GM12864 (cell line): ENCODE measurements at regions not wholly inside any gene's neighbourhood (a gene's known extent, or its start where the extent isn't known, plus 50 kb on each side); places are given as distances from the start of the nearest gene placed in this dataset.

ENCODE experiments used
- DNase-seq: peaks from one replicate; pipeline ENCODE4 v3.0.0-alpha.2; 2011; ENCODE audit warnings: low read depth
- H3K4me3 ChIP-seq: 2 replicates; pipeline ENCODE4 v1.5.1; 2011; ENCODE audit warnings: mild to moderate bottlenecking, low read depth, low read length, control low read depth
- CTCF ChIP-seq: IDR thresholded peaks from 2 replicates; pipeline ENCODE4 v1.5.1; 2011; ENCODE audit warnings: low read depth, mild to moderate bottlenecking, moderate library complexity, low read length, control low read depth, inconsistent platforms; ENCODE audit errors: missing control alignments

- no peak for TF ChIP-seq CTCF
- no peak for DNase-seq
These were observed 101.7 kb upstream of the KIT start for GRCh38 chr4:54556051-54556450.

DNA sequence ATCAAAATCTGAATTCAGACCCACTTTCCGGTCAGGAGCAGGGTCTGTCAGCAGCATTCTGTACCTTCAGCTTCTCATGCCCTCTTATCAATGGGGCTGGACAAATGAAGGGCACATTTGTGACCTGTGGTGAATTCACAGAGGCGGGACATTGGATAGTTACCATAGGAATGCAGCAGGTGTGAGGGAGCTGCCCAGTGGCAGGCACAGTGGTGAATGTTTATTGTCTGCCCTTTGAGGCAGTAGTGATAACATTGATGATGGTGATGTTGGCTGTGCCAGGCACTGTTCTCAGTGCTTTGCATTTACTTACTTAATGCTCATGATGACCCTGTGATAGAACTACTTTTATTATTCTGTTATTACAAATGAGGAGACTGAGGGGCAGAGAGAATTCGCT lies 101.2 kb upstream of the KIT start:
- H3K4me3 ChIP-seq, result no peak overlapping the region
- TF ChIP-seq CTCF, result no peak
- DNase-seq, result no peak

More at GRCh38 chr4:54556051-54556450, 101.7 kb upstream of the KIT start:
- no peak overlapping the region for H3K4me3 ChIP-seq

DNA sequence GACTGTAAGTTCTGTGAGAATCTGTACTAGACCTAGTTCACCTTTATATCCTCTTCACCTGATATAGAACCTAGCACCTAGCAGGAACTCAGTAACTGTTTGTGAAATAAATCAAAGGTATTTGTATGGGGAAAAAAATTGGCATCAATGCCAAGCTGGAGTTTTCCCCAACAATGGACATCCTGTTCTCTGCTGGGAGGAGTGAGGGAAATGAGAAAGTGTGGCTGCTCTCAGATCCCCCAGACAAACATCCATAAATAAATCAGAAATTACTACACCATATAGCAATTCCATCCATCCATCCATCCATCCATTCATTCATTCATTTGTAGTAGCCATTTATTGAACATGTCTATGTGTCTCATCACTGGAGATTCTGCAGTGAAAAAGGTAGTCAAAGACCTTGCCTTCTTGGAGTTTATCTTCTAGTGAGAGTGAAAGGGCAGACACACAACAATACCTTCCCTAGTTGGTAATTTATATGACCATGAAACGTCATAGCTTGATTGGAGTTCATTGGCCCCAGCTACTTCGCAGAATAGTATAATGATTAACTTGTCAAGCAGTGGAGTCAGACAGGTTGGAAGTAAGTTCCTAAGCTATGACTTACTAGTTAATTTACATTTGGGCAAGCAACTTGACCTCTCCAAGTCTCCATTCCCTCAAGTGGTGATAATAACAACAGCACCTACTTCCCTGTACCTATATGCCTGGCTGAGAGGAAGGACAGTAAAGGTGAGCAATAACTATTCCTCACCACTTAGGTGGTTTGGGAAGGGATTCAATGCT lies 98.7 kb upstream of the KIT start:
- H3K4me3 ChIP-seq, result no peak overlapping the region
- no peak for DNase-seq
- TF ChIP-seq CTCF, result no peak

DNA sequence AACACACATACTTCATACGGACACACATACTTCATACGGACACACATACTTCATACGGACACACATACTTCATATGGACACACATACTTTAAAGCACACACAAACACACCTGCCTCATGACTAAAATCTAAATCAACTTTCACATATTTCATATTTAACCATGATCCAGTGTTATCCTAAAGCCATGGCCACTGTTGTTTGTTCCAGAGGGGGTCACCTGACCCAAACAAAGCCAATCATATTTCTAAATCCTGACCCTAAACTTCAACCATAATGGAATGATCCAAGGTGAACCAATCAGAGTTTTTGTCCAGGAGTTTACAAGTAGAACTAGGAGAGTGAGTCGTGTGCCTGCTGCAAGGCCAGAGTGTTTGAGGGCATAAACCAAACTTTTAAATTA lies 97.2 kb upstream of the KIT start:
- no peak for TF ChIP-seq CTCF
- no peak for DNase-seq
- H3K4me3 ChIP-seq, result no peak overlapping the region

- no peak overlapping the region for H3K4me3 ChIP-seq
- no peak for DNase-seq
- no peak for TF ChIP-seq CTCF
These were observed 95.8 kb upstream of the KIT start for GRCh38 chr4:54561940-54562339.

GRCh38 chr4:54566608-54567007 lies 91.1 kb upstream of the KIT start:
- no peak overlapping the region for H3K4me3 ChIP-seq
- no peak for DNase-seq
- no peak for TF ChIP-seq CTCF

- DNase-seq, result no peak
- H3K4me3 ChIP-seq, result no peak overlapping the region
- no peak for TF ChIP-seq CTCF
These were observed 90.4 kb upstream of the KIT start for GRCh38 chr4:54567327-54567726.
